IMR-90 (cell line): ENCODE measurements at regions not wholly inside any gene's neighbourhood (a gene's known extent, or its start where the extent isn't known, plus 50 kb on each side); places are given as distances from the start of the nearest gene placed in this dataset.

Experiments used
- ATAC-seq: fragments of 200-7000 bp; cut with Tn5 transposase; 2 replicates; pipeline ENCODE4 v1.9.1; 2020; ENCODE audit warnings: low read depth, mild to moderate bottlenecking, moderate library complexity
- BruUV-seq: library from RNA; stranded (reverse); fragments of 400-500 nt; replicated peaks from 2 replicates; lab custom pipeline; 2021; lab: Mats Ljungman, UMichigan
- CTCF ChIA-PET: fragments of 300-600 bp; formaldehyde crosslinking; extraction: SDS; loops from one replicate; lab custom pipeline; 2021; ENCODE audit warnings: antibody characterized with exemption; lab: Yijun Ruan, JAX
- POLR2A ChIA-PET: fragments of 300-600 bp; sonication (Branson Sonifier 250); formaldehyde crosslinking; loops from one replicate; lab custom pipeline; 2022; ENCODE audit warnings: antibody characterized with exemption; ENCODE audit not compliant: unreplicated experiment; lab: Charles Lee
- DNase-seq: peaks from one replicate; pipeline ENCODE4 v3.0.0; 2013
- H2AFZ ChIP-seq: replicated peaks from 2 replicates; pipeline ENCODE3; 2013; ENCODE audit warnings: low read length, mild to moderate bottlenecking; ENCODE audit not compliant: poor library complexity
- H2AK5ac ChIP-seq: 2 replicates; pipeline ENCODE4 v1.6.1; 2013; ENCODE audit warnings: low read depth, low read length, inconsistent platforms
- H2AK9ac ChIP-seq: replicated peaks from 2 replicates; pipeline ENCODE3; 2013; ENCODE audit warnings: mild to moderate bottlenecking, low read depth, low read length, moderate library complexity; ENCODE audit not compliant: poor library complexity
- H2BK120ac ChIP-seq: 2 replicates; pipeline ENCODE4 v1.6.1; 2013; ENCODE audit warnings: low read depth, low read length, inconsistent platforms
- H2BK15ac ChIP-seq: 3 replicates; pipeline ENCODE4 v1.6.1; 2013; ENCODE audit warnings: low read depth, low read length, inconsistent platforms
- H2BK20ac ChIP-seq: 2 replicates; pipeline ENCODE4 v1.6.1; 2013; ENCODE audit warnings: low read depth, mild to moderate bottlenecking, inconsistent platforms, low read length, moderate library complexity
- H2BK5ac ChIP-seq: 2 replicates; pipeline ENCODE4 v1.6.1; 2013; ENCODE audit warnings: mild to moderate bottlenecking, low read depth, low read length, inconsistent platforms; ENCODE audit not compliant: poor library complexity, severe bottlenecking
- H3K14ac ChIP-seq: replicated peaks from 2 replicates; pipeline ENCODE4 v1.6.1; 2013; ENCODE audit warnings: low read depth, low read length, inconsistent platforms
- H3K18ac ChIP-seq: 2 replicates; pipeline ENCODE4 v1.6.1; 2013; ENCODE audit warnings: low read depth, low read length, control low read depth
- H3K23ac ChIP-seq: 2 replicates; pipeline ENCODE4 v1.6.1; 2013; ENCODE audit warnings: low read depth, low read length, inconsistent platforms
- H3K27ac ChIP-seq: 2 replicates; pipeline ENCODE4 v1.5.1; 2013; ENCODE audit warnings: mild to moderate bottlenecking, control low read depth, low read length; ENCODE audit not compliant: insufficient read depth
- H3K27me3 ChIP-seq: 2 replicates; pipeline ENCODE4 v1.6.1; 2013; ENCODE audit warnings: low read length; ENCODE audit not compliant: control insufficient read depth, insufficient read depth
- H3K36me3 ChIP-seq: 2 replicates; pipeline ENCODE4 v1.6.1; 2013; ENCODE audit warnings: low read length, mixed read lengths; ENCODE audit not compliant: control insufficient read depth, insufficient read depth
- H3K4ac ChIP-seq: 2 replicates; pipeline ENCODE4 v1.6.1; 2013; ENCODE audit warnings: low read depth, low read length, inconsistent platforms
- H3K4me1 ChIP-seq: 2 replicates; pipeline ENCODE4 v1.6.1; 2013; ENCODE audit warnings: low read length, mixed read lengths; ENCODE audit not compliant: control insufficient read depth, insufficient read depth
- H3K4me2 ChIP-seq: 2 replicates; pipeline ENCODE4 v1.6.1; 2013; ENCODE audit warnings: low read depth, mild to moderate bottlenecking, control low read depth, low read length, moderate library complexity
- H3K4me3 ChIP-seq: 2 replicates; pipeline ENCODE4 v1.5.1; 2013; ENCODE audit warnings: low read depth, mild to moderate bottlenecking, control low read depth, low read length, moderate library complexity; ENCODE audit not compliant: insufficient read depth
- H3K56ac ChIP-seq: 2 replicates; pipeline ENCODE4 v1.6.1; 2013; ENCODE audit warnings: low read length, inconsistent platforms; ENCODE audit not compliant: insufficient read depth; ENCODE audit errors: extremely low read depth
- H3K79me1 ChIP-seq, 2 experiments: 2 replicates each; pipeline ENCODE4 v1.6.1; 2013; ENCODE audit warnings: low read length in 2 of 2, inconsistent platforms in 1 of 2, low read depth in 1 of 2
- H3K9ac ChIP-seq: 2 replicates; pipeline ENCODE4 v1.6.1; 2013; ENCODE audit warnings: low read depth, low read length, control low read depth
- H3K9me1 ChIP-seq: 2 replicates; pipeline ENCODE4 v1.6.1; 2013; ENCODE audit warnings: low read length, inconsistent platforms; ENCODE audit not compliant: insufficient read depth
- H3K9me3 ChIP-seq: 2 replicates; pipeline ENCODE4 v1.6.1; 2013; ENCODE audit warnings: low read length; ENCODE audit not compliant: control insufficient read depth, insufficient read depth
- H4K20me1 ChIP-seq: 2 replicates; pipeline ENCODE4 v1.6.1; 2013; ENCODE audit warnings: low read length, inconsistent platforms; ENCODE audit not compliant: insufficient read depth
- H4K5ac ChIP-seq: 2 replicates; pipeline ENCODE4 v1.6.1; 2013; ENCODE audit warnings: mild to moderate bottlenecking, low read depth, low read length, control low read depth
- H4K8ac ChIP-seq, 2 experiments: 2 replicates each; pipeline ENCODE4 v1.6.1; 2013; ENCODE audit warnings: low read depth in 2 of 2, low read length in 2 of 2, control low read depth in 1 of 2, inconsistent platforms in 1 of 2
- H4K91ac ChIP-seq: 2 replicates; pipeline ENCODE4 v1.6.1; 2013; ENCODE audit warnings: low read depth, low read length, inconsistent platforms; ENCODE audit not compliant: insufficient read depth
- BHLHE40 ChIP-seq: fragments of 150-350 bp; IDR thresholded peaks from 2 replicates; pipeline ENCODE4 v1.6.1; 2016; ENCODE audit warnings: mild to moderate bottlenecking, low read depth, low read length
- CEBPB ChIP-seq: IDR thresholded peaks from 2 replicates; pipeline ENCODE4 v1.6.1; 2012; ENCODE audit warnings: low read depth, low read length, improper control_type of control experiment
- CHD1 ChIP-seq: IDR thresholded peaks from 2 replicates; pipeline ENCODE4 v1.6.1; 2012; ENCODE audit warnings: low read depth, low read length, improper control_type of control experiment
- ELK1 ChIP-seq: fragments of 150-350 bp; IDR thresholded peaks from 2 replicates; pipeline ENCODE4 v1.6.1; 2016; ENCODE audit warnings: low read depth, mild to moderate bottlenecking, low read length, moderate library complexity, borderline replicate concordance
- FOS ChIP-seq: fragments of 150-350 bp; IDR thresholded peaks from 2 replicates; pipeline ENCODE4 v1.6.1; 2016; ENCODE audit warnings: low read depth, low read length
- MAFK ChIP-seq: IDR thresholded peaks from 2 replicates; pipeline ENCODE4 v1.6.1; 2012; ENCODE audit warnings: low read depth, low read length, improper control_type of control experiment
- MAZ ChIP-seq: IDR thresholded peaks from 2 replicates; pipeline ENCODE4 v1.6.1; 2012; ENCODE audit warnings: low read depth, mild to moderate bottlenecking, low read length, improper control_type of control experiment, moderate library complexity, borderline replicate concordance
- MXI1 ChIP-seq: IDR thresholded peaks from 2 replicates; pipeline ENCODE4 v1.6.1; 2012; ENCODE audit warnings: low read depth, mild to moderate bottlenecking, low read length, moderate library complexity, borderline replicate concordance
- NFE2L2 ChIP-seq: fragments of 150-350 bp; IDR thresholded peaks from 2 replicates; pipeline ENCODE4 v1.6.1; 2016; ENCODE audit warnings: low read depth, mild to moderate bottlenecking, low read length
- POLR2A ChIP-seq: IDR thresholded peaks from 2 replicates; pipeline ENCODE4 v1.6.1; 2012; ENCODE audit warnings: mild to moderate bottlenecking, low read depth, low read length
- RAD21 ChIP-seq: IDR thresholded peaks from 2 replicates; pipeline ENCODE4 v1.6.1; 2012; ENCODE audit warnings: low read length, improper control_type of control experiment
- RCOR1 ChIP-seq: IDR thresholded peaks from 2 replicates; pipeline ENCODE4 v1.6.1; 2012; ENCODE audit warnings: mild to moderate bottlenecking, low read length, improper control_type of control experiment; ENCODE audit not compliant: insufficient replicate concordance
- RFX5 ChIP-seq: IDR thresholded peaks from 2 replicates; pipeline ENCODE4 v1.8.0; 2012; ENCODE audit warnings: low read depth, mild to moderate bottlenecking, low read length, moderate library complexity
- SMC3 ChIP-seq: fragments of 150-350 bp; IDR thresholded peaks from 2 replicates; pipeline ENCODE4 v1.6.1; 2016; ENCODE audit warnings: low read depth, mild to moderate bottlenecking, antibody characterized with exemption, low read length, moderate library complexity
- USF2 ChIP-seq: fragments of 150-350 bp; IDR thresholded peaks from 2 replicates; pipeline ENCODE4 v1.6.1; 2017; ENCODE audit warnings: mild to moderate bottlenecking, antibody characterized with exemption, low read length, low read depth
- WGBS, 2 experiments: methylation state at CpG; one replicate each; pipeline versions ENCODE4 v1.1.5 to v1.1.7; 2013; ENCODE audit warnings: missing lambda C conversion rate in 2 of 2; ENCODE audit not compliant: insufficient read length in 1 of 2; ENCODE audit errors: extremely low coverage in 2 of 2; 5-methylcytosine and 5-hydroxymethylcytosine counted together
- dilution Hi-C: fragments of 300-500 bp; cut with HindIII; formaldehyde crosslinking; loops from one replicate; pipeline ENCODE4 v1.14.3; 2018; ENCODE audit warnings: low sequenced_read_pairs; ENCODE audit not compliant: unreplicated experiment
- in situ Hi-C: fragments of 300-500 bp; cut with MboI; formaldehyde crosslinking; loops from 3 replicates; pipeline ENCODE4 v1.14.3; 2019; ENCODE audit warnings: low sequenced_read_pairs, inconsistent platforms, mixed read lengths
- intact Hi-C: fragments of 100-400 bp; cut with micrococcal nuclease; formaldehyde crosslinking; loops from 2 replicates; pipeline ENCODE4 v1.10.0; 2022
- TF ChIP-seq, protein P1 (sequence below): conservative IDR thresholded peaks from 2 replicates; pipeline ENCODE4 v1.5.1; 2012; ENCODE audit warnings: mild to moderate bottlenecking, low read depth, low read length, improper control_type of control experiment

- Histone ChIP-seq H4K20me1 (no peaks in the 10 kb centered on the region), H3K18ac (no peak overlapping the region), H3K9ac (no peak overlapping the region), H3K4ac (no peak overlapping the region), H2BK20ac (no peak overlapping the region), H3K36me3 (no peaks in the 10 kb centered on the region), H2AFZ (no peak overlapping the region), H3K9me1 (no peaks in the 10 kb centered on the region), H3K14ac (no peak overlapping the region), H3K9me3 (no peaks in the 10 kb centered on the region), H3K79me1 (no peaks in the 10 kb centered on the region), H2BK120ac (no peak overlapping the region), H2BK5ac (no peak overlapping the region), H3K4me2 (no peak overlapping the region), H3K4me3 (no peak overlapping the region), H2BK15ac (no peak overlapping the region), H3K4me1 (no peaks in the 10 kb centered on the region), H3K27ac (no peak overlapping the region), H3K56ac (no peak overlapping the region), H4K91ac (no peak overlapping the region), H3K23ac (no peak overlapping the region), H4K5ac (no peak overlapping the region), H4K8ac (no peak overlapping the region), H2AK9ac (no peak overlapping the region), H3K27me3 (no peaks in the 10 kb centered on the region), H2AK5ac (no peak overlapping the region)
- dilution Hi-C loops (no loop called here), in situ Hi-C loops (no loop called here), intact Hi-C loops (no loop called here)
- BruUV-seq: no TSS peak
- ATAC-seq (no peak), DNase-seq (no peak)
- CTCF ChIA-PET: interaction anchor here (0.6 kb wide), 1 partner anchor 519 kb away, joined by 3 read pairs; no protein-coding TSS in a partner anchor
- POLR2A ChIA-PET: no interaction called here
- 79% methylated on average over 11 of the region's 22 CpGs; no CpG with 5 or more reads in 1 of the 2 experiments for WGBS, 2 experiments
- no peak for TF ChIP-seq POLR2A
- TF ChIP-seq ELK1: no peak
- TF ChIP-seq, protein P1, sequence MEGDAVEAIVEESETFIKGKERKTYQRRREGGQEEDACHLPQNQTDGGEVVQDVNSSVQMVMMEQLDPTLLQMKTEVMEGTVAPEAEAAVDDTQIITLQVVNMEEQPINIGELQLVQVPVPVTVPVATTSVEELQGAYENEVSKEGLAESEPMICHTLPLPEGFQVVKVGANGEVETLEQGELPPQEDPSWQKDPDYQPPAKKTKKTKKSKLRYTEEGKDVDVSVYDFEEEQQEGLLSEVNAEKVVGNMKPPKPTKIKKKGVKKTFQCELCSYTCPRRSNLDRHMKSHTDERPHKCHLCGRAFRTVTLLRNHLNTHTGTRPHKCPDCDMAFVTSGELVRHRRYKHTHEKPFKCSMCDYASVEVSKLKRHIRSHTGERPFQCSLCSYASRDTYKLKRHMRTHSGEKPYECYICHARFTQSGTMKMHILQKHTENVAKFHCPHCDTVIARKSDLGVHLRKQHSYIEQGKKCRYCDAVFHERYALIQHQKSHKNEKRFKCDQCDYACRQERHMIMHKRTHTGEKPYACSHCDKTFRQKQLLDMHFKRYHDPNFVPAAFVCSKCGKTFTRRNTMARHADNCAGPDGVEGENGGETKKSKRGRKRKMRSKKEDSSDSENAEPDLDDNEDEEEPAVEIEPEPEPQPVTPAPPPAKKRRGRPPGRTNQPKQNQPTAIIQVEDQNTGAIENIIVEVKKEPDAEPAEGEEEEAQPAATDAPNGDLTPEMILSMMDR: no peak
- TF ChIP-seq RAD21: no peak
- no peak for TF ChIP-seq BHLHE40
- no peak for TF ChIP-seq USF2
- TF ChIP-seq NFE2L2: no peak
- no peak for TF ChIP-seq RCOR1
- TF ChIP-seq CEBPB: no peak
- TF ChIP-seq FOS: no peak
- TF ChIP-seq MXI1: no peak
- no peak for TF ChIP-seq SMC3
- no peak for TF ChIP-seq RFX5
- no peak for TF ChIP-seq CHD1
- no peak for TF ChIP-seq MAFK
- TF ChIP-seq MAZ: no peak
Observed at GRCh38 chr20:24134930-24135329, 146.4 kb upstream of the GGTLC1 start.
